Activated CD4-positive, alpha-beta T cell treated with anti-CD3 and anti-CD28 coated beads, Interleukin-2, amount 50 U/mL, for 1 hour (primary cell): ENCODE measurements at regions not wholly inside any gene's neighbourhood (a gene's known extent, or its start where the extent isn't known, plus 50 kb on each side); places are given as distances from the start of the nearest gene placed in this dataset.
"Not testable (repeated sequence)": the region's sequence is repeated elsewhere in the genome, so short reads cannot be mapped to it uniquely, and the experiment has no call there.

Source experiments
- DNase-seq: peaks from one replicate; pipeline ENCODE4 v3.0.0-alpha.2; 2020

DNA sequence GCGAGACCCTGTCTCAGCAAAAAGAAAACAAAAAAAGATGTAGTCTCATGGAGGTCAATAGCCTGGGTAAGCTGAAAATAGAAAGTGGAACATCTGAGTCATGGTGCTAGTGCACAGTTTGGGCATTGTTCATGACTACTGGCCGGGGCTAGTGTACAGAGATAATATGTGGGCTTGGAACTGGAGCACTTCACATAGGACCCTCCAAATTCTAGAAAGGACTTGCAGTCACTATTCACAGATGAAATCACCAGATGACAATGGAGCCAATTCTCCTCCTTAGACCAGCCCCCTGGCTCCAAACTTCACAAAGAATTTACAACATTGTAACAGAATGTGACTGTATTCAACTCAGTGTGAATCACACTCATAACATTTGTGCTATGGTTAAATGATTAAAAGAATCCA is 367.8 kb upstream of the SLC7A11 start:
- no peak for DNase-seq

DNA sequence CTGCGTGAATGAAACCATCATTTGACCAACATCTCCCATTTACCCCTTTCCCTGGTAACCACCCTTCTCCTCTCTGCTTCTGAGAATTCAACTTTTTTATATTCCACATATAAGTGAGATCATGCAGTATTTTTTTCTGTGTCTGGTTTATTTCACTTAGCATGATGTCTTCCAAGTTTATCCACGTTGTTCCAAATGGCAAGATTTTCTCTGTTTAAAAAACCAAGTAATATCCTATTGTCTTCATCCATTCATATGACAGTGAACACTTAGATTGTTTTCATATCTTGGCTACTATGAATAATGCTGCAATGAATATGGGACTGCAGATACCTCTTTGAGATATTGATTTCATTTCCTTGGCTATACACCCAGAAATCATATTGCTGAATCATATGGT is 362.4 kb upstream of the SLC7A11 start:
- DNase-seq: no peak

DNA sequence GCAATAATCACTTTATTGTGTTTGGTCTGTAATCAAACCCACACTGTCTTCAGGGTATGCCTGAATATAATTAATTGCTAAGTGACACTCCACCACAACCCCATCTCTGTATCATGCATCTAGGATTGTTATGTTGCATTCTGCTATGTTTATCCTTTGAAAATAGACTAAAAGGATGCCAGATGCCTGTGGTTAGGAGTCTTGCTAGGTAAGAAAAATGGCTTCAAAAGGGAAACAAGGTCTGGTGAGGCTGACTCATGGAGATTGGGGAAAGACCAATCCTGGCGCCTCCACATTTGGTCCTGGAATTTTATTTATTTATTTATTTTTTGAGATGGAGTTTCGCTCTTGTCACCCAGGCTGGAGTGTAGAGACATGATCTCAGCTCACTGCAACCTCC is 360.5 kb upstream of the SLC7A11 start:
- DNase-seq: no peak

DNA sequence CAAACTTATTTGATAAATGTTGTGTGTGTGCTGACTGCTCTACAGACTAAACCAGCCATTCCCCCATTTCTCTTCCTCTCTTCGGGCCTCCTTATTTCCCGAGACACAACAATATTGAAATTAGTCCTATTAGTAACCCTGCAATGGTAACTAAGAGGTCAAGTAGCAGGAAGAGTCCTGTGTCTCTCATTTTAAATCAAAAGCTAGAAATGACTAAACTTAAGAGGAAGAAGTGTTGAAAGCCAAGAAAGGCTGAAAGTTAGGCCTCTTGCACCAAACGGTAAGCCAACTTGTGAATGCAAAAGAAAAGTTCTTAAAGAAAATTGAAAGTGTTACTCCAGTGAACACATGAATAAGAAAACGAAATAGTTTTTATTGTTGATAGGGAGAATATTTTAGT is 357.8 kb upstream of the SLC7A11 start:
- DNase-seq: no peak

DNA sequence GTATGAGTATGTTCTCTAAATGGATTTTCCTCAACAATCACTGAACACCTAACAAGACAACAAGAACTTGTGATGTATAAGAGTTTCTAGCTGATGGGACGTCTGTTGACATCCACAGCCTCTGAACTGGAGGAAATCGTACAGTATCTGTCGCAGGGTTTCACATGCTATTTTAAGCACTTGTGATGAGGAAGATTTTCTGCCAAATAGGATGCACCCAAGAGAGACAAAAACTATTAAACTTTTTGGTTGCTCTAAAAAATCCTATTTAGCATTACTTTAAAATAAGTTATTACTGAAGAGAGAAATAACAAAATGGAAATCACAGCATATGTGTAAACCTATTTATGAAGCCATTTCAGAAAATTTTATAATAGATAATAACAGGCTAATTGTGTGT is 356.1 kb upstream of the SLC7A11 start:
- no peak for DNase-seq

DNA sequence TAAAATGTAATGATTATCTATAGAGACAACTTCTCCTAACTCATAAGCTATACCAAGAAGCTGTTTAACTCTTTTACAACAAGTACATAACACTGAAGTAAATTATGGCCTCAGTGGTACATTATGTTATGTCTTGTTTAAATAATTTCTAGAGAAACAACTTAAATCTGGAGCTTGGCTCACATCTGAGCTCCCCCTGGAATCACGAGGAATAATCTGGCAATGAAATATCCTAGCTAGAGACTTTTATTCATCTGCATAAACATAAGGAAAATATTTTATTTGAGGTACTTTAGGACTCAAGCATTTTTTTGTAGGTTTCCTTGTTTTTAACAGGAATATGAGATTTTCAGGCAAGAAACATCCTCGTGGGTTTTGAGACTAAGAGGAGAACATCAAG is 354.7 kb upstream of the SLC7A11 start:
- DNase-seq: no peak

DNA sequence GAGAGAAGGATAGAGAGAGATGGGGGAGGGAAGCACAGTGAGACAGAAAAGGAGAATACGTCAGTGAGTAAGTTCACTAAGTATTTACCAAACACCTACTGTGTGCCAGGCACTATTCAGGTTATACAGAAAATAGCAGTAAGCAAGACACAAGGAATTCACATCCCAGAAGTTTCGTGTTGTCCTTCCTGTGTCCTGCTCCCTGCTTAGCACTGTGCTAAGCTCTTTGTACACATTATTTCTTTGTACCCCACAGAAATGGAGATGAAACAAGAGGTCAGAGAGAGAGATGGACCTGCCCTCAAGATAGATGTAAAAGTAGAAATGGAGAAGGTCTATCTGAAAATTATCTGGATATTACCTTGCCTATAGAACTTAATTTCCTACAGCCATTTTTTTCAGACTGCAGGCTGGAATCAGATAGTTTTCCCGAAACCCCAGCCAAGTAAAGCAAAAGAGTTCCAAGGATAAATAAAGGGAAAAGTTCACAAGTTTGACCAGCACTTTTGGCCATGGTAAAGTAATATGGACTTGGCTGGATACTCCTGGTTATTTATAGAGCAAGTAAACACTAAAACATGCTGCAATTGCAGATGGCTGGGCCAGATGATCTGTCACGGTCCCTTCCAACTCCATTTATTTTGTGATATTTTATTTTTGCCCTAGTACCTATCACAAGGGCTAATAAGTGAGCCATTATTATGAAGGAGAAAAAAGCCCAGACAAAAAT is 353.7 kb upstream of the SLC7A11 start:
- DNase-seq: no peak

DNA sequence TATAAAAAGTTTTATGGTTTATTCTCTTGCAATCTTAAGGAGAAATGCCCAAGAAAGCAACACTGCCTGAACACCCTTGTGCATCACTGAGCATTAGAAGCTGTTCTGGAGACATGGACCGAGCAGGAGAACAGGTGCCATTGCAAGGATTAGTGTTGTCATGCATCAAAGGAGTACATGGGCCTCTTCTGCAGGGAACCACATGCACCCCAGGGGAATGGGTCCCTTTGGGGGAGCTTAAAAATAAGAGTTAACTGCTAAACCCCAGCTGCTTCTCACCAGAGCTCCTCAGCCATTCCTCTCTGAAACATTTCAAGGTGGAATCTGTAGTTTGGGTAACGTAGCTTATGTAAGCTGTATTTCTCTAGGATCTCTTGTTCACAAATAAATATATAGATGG is 353.0 kb upstream of the SLC7A11 start:
- DNase-seq: no peak

DNA sequence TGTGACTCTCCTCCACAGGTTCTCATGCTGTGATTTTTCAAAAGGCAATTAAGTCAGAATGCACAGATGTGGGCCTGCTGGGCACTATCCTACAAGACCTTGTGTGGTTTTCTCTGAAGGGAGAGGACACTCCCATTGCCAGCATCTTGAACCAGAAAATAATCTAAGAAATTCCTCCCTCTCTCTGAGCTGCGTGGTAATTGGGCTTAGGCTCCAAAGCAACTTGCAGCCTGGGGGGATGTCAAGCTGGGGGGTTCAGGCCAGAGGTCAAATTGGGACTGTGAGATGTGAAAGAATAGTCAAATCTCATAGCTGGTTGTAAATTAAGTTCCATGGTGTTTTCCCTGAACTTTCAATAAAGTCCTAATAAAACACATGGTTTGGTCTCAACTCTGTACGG is 350.6 kb upstream of the SLC7A11 start:
- no peak for DNase-seq

DNA sequence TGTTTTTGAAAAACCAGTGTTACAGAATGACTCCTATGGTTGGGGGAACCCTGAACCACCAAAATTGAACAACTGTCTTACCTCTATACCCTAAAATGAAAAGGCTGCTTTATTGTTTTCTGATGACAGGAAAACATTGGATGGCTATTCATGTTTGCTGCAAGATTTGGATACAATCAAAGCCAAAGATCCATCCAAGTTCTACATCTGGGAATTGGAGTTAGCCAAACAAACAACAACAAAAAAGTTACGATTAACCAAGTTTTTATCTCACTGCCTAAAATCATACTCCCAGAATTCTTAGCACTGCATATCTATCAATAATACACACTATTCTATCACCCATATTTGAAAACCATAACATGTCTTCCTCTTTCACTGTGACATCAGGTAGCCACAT is 349.7 kb upstream of the SLC7A11 start:
- no peak for DNase-seq

DNA sequence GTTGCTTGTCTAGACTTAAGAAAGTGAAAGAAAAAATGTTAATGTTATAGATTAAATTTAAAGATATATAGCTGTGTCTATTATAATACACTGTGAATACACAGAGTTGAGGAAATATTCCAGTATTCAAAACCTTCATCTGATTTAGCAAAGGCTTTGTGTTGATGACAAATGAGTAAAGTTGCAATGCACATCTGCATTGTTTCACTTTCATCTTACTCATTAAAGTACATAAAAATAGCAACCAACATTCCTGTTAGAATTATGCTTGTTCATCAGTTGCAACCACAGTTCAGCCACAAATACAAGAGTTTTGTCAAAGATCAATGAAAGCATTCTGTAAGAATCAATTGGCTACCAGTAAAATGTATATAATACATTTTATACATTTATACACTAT is 346.4 kb upstream of the SLC7A11 start:
- DNase-seq: no peak

DNA sequence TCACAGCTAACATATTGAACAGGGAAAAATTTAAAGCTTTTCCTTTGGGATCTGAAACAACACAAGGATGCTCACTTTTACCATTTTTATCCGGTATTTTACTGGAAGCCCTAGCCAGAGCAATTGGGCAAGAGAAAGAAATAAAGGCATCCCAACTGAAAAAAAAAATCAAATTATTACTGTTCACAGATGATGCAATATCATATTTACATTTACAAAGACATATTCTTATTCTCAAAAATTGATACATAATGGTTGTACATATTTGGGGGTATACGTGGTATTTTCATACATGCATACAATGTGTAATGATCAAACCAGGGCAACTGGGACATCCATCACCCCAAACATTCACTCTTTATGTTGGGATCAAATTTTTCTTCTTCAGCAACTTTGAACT is 337.0 kb upstream of the SLC7A11 start:
- no peak for DNase-seq

DNA sequence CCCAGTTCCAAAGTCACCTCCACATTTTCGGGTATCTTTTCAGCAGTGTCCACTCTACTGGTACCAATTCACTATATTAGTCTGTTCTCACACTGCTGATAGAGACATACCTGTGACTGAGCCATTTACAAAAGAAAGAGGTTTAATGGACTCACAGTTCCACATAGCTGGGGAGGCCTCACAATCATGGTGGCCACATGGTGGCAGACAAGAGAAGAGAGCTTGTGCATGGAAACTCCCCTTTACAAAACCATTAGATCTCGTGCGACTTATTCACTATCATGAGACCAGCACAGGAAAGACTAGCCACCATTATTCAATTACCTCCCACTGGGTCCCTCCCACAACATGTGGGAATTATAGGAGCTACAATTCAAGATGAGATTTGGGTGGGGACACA is 335.7 kb upstream of the SLC7A11 start:
- not testable (repeated sequence) for DNase-seq

DNA sequence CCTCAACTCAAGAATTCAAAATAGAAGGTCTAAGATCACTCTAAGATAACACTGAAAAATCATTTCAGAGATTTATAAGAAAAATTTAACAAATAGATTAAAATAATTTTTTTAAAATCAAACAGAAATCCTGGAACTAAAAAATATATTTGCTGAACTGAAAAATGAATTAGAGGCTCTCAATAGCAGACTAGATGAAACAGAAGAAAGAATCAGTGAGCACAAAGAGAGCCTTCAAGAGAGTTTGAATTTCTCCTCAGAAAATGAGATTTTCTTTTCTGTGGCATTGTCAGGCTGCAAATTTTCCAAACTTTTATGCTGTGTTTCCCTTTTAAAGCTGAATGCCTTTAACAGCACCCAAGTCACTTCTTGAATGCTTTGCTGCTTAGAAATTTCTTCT is 335.0 kb upstream of the SLC7A11 start:
- DNase-seq: no peak

DNA sequence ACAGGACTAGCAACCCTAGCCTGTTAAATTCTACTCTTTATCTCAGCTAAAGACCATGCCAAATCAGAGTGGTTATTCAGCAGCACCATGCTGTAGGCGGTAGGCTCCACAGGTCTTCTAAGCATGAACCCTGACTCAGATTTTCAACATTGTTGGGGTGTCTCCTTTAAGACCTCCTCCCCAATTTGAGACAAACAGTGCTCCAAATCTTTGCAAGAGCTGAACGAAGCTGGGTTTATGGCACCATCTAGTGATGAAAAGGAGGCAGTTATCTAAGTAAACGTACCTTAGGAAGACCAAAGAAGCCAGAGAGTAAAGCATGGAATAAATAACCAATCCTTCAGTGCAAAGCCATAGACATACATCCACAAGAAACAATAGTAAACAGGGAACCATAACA is 334.5 kb upstream of the SLC7A11 start:
- no peak for DNase-seq

DNA sequence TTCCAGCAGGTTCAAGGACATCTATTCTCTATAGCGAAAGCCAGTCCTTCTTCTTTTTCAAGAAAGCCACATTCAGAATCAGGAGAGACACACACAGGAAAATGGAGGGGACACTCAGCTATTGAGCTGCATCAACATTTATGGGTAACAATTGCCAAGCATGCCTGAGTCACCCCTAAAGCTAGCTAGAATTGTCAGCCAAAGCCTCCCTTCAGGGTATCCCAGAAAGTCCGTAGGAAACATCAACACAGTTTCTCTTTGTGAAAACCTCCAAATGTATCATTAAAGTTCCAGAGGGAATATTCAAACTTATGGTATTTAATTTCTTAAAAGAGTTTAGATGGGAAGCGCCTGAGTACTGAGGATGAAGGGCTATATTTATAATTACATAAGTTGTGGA is 331.1 kb upstream of the SLC7A11 start:
- DNase-seq: no peak

DNA sequence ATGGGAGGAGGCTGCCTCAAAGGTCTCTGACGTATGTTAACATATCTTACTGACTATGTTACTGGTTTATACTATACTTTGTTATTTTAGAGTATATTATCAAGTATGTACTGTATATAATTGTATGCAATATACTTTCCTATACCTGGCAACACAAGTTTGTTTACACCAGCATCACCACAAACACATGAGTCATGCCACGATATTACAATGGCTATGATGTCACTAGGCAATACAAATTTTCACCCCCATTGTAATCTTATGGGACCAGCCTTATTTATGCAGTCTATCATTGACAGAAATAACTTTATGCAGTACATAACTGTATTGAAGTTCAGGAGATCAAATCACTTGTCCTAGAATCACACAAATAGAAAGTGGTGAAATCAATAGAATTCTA is 329.9 kb upstream of the SLC7A11 start:
- DNase-seq: no peak

DNA sequence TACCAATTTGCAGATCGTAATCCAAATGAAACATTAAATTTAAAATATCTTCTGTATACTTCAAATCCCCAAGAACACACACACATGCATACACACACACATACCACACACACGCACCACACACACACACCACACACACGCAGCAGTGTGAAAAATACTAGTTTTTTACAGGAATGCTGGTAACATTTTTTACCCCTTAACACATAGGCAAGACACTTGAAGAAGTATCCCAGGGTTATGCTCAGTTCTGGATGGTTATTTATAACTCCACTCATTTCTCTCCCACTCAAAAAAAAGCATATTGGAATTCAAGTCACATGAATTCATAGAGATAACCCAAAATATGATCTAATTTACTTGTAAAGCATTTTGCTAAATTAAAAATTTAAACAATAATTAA is 325.5 kb upstream of the SLC7A11 start:
- DNase-seq: no peak

DNA sequence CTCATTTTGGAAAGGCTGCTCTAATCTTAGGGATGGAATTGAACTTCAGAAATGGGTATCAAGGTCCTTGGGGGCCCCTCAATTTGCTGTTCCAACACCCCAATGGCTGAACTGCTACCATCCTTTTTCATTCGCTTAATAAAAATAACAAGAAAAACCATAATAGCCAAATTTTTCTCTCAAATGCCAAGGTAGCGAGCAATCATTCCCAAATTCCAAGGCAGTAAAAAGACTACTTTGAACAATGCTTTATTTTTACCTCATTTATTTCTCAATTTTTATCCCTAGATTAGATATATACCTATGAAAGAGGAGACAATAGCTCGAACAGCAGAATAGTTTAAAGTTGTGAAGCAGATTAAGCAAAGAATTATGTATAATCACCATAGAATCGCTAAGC is 323.4 kb upstream of the SLC7A11 start:
- no peak for DNase-seq

DNA sequence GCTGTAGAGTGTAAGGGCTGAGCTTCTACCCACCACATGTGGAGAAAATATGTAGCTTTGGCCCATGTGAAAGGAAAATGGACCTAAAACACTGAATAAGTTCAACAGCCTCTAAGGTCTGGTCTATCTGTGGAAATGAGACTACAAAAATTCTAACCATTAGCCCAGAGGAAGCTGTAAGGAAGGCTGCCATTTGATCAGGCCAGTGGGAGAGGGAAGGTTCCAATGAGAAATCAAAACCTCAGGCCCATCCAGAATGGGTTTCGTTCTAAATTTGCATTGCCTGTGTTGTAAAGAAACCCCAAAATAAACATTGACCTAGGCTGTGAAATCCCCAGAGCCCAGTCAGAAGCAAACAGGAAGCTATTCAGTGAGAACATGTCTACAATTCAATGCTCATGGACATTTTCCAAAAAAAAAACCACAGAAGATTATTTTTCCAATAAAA is 320.4 kb upstream of the SLC7A11 start:
- DNase-seq: no peak

DNA sequence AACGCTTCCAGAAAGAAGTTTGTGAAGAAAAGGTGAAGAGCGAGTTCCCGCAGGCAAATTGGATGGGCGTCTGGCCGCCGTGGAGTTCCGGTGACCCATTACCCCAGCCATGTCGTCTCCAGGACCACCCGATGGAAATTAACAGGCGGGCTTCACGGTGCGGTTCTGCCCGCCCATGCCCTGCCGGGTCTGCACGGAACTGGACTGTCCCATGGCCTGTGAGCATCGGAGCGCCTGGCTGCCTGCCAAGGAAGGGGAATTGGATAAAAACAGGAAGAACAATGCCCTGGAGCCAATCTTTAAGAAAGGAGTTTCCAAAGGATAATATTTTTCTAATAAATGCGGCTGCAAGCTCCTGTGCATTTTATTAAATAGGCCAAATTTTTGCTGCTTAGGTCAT is 319.8 kb upstream of the SLC7A11 start:
- no peak for DNase-seq

DNA sequence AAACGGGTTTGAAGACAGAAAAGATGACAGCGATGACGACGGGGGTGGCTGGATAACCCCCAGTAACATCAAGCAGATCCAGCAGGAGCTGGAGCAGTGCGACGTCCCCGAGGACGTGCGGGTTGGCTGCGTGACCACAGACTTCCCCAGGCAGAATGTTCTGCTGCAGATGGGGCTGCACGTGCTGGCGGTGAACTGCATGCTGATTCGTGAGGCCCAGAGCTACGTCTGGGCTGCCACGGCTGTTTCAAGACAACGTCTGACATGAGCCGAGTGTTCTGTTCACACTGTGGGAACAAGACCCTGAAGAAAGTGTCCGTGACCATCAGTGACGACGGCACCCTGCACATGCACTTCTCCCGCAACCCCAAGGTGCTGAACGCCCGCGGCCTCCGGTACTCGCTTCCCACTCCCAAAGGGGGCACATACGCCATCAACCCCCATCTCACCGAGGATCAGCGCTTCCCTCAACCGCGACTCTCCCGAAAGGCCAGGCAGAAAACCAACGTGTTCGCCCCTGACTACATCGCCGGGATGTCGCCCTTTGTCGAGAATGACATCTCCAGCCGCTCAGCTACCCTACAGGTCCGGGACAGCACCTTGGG is 319.2 kb upstream of the SLC7A11 start:
- DNase-seq: no peak

DNA sequence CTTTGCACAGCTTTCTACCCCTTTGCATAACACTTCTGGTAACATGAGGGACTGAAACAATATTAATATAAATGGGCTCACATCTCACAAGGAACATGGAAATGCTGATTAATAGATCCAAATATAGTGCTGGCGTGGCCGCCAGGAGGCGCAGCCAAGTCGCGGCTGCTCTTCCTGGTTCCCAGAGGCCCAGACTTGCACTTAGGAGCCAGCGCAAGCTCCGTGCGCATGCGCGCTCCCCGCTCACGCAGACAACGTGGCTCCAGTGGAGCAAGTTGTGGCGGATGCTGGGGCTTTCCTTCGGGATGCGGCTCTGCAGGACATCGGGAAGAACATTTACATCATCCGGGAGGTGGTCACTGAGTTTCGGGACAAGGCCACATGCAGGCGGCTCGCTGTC is 318.3 kb upstream of the SLC7A11 start:
- no peak for DNase-seq

DNA sequence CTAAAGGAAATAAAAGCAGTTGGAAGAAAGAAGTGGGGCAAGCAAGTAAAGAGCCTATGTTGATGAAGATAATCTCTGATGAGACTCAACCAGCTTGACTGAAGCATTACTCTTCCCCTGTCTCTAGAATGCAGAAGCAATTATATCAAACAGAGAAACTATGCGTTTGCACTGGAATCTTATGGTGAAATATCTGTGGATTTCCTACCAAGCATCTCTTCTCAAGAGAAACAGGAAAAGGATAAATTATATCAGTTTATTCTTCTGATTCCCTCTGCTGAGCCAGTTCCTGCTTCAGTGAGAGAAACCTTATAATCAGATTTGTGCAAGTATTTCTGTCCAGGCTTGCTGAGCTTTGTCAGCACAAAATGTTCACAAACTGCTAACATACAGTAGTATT is 316.7 kb upstream of the SLC7A11 start:
- no peak for DNase-seq

DNA sequence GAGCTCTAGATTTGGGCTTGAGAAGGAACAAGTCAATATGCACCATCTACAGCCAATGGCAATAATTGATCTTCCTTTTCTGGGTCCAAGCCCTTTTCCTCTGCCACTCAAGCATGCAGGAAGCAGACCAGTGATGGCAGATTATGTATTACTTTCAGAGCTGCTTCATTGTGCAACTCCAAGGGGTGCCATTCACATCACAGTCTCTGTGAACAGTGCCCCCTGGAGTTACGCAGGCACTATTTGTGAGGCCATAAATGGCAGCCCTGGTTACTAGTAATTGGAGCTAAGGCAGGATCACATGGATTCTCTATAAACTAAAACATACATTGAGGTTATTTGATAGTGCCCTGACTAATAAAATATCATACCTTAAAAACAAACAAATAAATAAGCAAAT is 313.4 kb upstream of the SLC7A11 start:
- DNase-seq: no peak
